GM23248 (cell line): ENCODE measurements at regions not wholly inside any gene's neighbourhood (a gene's known extent, or its start where the extent isn't known, plus 50 kb on each side); places are given as distances from the start of the nearest gene placed in this dataset.
"Not testable (repeated sequence)": the region's sequence is repeated elsewhere in the genome, so short reads cannot be mapped to it uniquely, and the experiment has no call there.

Experiments
- EZH2 ChIP-seq: fragments of 200-600 bp; sonication (generic); IDR thresholded peaks from 2 replicates; pipeline ENCODE4 v1.6.1; 2018; ENCODE audit warnings: antibody characterized with exemption, mild to moderate bottlenecking; ENCODE audit not compliant: insufficient read depth, poor library complexity, severe bottlenecking
- EZH2phosphoT487 ChIP-seq: fragments of 200-600 bp; sonication (generic); IDR thresholded peaks from 2 replicates; pipeline ENCODE4 v1.6.1; 2018; ENCODE audit warnings: antibody characterized with exemption, moderate library complexity, mild to moderate bottlenecking, low read depth; ENCODE audit not compliant: insufficient read depth

GRCh38 chr6:63010962-63011361 lies 200.3 kb upstream of the FKBP1C start:
- not testable (repeated sequence) for TF ChIP-seq EZH2, EZH2phosphoT487
